D721Med (cell line): ENCODE measurements at regions not wholly inside any gene's neighbourhood (a gene's known extent, or its start where the extent isn't known, plus 50 kb on each side); places are given as distances from the start of the nearest gene placed in this dataset.

Source experiments
- DNase-seq: peaks from one replicate; pipeline ENCODE4 v3.0.0; 2011; ENCODE audit warnings: low spot score; ENCODE audit not compliant: insufficient read length
- FAIRE-seq: peaks from 2 replicates; lab custom pipeline; 2011; peaks lifted over from hg19 to GRCh38; lab: Jason Lieb, UNC
- TF ChIP-seq, protein P1 (sequence below): IDR thresholded peaks from 2 replicates; pipeline ENCODE4 v1.5.1; 2012; ENCODE audit warnings: mild to moderate bottlenecking, control low read depth; ENCODE audit not compliant: insufficient read depth; ENCODE audit errors: missing control alignments

DNA sequence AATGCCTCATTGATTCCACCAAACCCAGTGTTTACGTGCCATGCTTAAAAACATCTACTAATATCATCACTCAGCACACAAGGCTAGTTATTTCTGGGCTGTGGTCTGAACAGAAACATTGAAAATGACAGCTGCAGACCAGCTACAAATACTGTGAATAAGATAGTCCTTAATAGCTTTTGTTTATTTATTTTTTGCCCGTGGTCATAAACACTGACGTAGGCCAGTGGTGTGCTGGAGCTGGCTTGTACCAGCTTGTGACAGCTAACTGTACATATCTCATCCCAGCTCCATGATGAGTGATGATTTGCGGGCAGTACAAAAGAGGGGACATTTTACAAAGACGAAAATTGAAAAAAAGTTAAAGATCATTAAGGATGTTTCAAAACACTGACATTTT is 1057.0 kb downstream of the EPHA7 start:
- DNase-seq (no peak), FAIRE-seq (no peak)
- TF ChIP-seq, protein P1, sequence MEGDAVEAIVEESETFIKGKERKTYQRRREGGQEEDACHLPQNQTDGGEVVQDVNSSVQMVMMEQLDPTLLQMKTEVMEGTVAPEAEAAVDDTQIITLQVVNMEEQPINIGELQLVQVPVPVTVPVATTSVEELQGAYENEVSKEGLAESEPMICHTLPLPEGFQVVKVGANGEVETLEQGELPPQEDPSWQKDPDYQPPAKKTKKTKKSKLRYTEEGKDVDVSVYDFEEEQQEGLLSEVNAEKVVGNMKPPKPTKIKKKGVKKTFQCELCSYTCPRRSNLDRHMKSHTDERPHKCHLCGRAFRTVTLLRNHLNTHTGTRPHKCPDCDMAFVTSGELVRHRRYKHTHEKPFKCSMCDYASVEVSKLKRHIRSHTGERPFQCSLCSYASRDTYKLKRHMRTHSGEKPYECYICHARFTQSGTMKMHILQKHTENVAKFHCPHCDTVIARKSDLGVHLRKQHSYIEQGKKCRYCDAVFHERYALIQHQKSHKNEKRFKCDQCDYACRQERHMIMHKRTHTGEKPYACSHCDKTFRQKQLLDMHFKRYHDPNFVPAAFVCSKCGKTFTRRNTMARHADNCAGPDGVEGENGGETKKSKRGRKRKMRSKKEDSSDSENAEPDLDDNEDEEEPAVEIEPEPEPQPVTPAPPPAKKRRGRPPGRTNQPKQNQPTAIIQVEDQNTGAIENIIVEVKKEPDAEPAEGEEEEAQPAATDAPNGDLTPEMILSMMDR = no peak

DNA sequence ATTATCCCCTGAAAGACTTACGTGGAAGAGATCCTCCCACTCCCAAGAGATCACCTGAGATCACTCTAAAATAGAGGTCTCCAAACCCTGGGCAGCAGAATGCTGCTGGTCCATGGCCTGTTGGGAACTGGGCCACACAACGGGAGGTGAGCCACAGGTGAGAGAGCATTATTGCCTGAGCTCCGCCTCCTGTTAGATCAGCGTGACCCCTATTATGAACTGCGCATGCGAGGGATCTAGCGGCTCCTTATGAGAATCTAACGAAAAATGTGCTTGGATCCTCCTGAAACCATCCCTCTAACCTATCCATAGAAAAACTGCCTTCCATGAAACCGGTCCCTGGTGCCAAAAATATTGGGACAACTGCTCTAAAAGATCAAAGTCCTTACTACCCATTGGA is 1057.4 kb downstream of the EPHA7 start:
- DNase-seq = no peak
- no peak for FAIRE-seq
- TF ChIP-seq, protein P1 = no peak

DNA sequence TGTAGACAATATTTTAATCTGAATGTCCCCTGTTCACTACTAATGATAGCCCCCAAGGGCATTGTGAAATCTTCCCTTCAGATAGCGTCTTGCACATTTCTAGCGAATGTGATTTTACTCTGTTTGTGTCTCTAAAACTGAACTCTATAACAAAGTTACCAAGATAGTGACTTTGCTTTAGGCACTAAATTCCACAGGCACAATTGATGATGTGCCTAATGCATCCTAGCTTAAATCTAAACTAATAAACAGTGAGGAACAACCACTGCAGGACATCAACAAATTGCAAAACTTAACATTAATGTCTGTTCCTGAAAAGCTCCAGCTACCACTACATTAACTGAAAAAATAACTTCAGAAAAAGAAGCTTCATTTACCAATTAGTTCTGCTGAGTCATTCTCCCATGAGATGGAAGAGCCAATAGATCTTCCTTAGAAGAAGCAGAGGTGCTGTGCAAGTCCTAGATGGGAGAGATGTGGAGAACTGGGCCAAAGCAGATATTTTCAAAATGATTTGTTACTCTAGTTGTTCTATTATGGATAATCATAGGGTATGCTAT is 1065.0 kb downstream of the EPHA7 start:
- no peak for DNase-seq
- FAIRE-seq = no peak
- TF ChIP-seq, protein P1 = no peak

DNA sequence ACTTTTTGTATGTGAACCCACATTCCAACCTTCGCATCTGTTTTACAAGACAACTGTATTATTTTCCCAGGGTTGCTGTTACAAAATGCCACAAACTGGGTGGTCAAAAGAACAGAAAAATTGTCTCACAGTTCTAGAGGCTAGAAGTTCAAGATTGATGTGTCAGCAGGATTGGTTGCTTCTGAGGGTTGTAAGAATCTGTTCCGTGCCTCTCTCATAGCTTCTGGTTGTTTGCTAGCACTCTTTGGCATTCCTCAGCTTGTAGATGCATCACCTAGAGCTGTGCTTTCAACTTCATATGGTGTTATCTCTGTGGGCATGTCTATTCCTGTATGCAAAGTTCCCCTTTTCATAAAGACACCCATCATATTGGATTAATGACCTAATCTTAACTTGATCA is 1067.2 kb downstream of the EPHA7 start:
- DNase-seq (no peak), FAIRE-seq (no peak)
- TF ChIP-seq, protein P1 = no peak

DNA sequence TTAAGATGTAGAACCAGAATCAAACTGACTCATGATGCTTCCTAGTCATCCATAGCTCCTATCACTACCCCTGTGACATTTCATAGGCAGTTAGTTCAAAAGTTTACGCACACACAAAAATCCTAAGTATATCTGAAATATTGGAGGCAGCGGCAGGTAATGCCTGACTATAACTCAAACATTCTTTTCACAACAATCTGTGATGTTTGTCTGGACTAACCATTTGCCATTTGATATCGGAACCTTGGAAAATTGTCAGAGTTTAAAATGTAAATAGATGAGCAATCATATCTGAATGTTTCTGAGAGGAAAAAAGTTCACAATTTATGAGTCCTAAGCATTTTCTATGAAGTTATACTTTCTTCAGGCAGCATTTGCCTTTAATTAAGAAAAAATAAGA is 1078.2 kb downstream of the EPHA7 start:
- DNase-seq (no peak), FAIRE-seq (no peak)
- TF ChIP-seq, protein P1 = no peak

DNA sequence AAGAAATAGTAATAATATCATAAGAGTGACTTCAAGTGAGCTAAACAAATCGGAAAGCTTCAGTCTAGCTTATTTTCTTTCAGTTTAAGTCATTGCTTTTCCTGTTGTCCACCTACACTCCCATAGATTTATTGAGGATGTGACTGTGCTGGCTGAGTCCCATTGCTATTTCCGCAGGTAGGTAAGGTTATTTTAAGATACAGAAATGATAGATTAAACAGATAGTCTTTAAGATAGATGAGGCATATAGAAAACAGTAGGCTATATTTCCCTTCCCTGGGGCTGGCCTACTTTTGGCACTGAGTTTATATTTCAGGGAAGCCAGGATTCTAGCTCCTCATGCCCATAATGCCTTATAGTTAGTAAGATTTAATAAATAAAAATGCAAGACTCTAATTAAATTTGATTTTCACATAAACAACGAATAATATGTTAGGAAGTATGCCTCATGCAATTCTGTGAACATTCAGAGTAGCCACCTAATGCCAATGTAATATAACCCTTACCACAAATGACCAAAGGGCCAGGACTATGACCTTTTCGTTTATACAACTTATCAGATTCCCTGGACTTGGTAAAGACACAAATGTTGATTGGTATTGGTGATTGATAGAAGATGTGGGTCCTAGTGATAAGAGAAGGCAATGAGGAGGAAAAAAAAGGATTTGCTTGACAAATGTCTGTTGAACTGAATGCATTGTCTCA is 1079.3 kb downstream of the EPHA7 start:
- no peak for DNase-seq
- no peak for FAIRE-seq
- TF ChIP-seq, protein P1 = no peak

DNA sequence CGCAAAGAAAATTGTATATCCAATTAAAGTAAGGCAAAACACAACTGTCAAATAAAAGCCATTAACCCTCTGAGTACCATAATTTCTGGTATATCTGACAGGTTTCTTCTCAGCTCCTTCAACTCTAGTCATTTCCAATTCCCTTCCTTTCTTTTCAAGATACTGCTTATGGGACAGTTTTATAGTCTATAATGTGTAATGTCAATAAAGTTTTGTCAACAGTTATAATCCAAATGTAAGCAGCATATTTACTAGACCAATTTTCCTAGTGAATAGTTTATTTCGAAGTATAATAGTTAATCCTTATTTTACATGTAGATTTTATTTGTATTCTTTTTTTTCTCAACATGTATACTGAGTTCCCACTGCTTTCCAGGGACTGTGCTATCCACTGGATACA is 1081.8 kb downstream of the EPHA7 start:
- TF ChIP-seq, protein P1 = no peak
- no peak for DNase-seq
- no peak for FAIRE-seq
